Keratinocyte (primary cell): ENCODE measurements at regions not wholly inside any gene's neighbourhood (a gene's known extent, or its start where the extent isn't known, plus 50 kb on each side); places are given as distances from the start of the nearest gene placed in this dataset.

Experiments used
- DNase-seq: peaks from one replicate; pipeline ENCODE4 v3.0.0-alpha.2; 2011; ENCODE audit warnings: low read depth, missing footprints, low spot score
- FAIRE-seq: peaks from 2 replicates; lab custom pipeline; 2011; peaks lifted over from hg19 to GRCh38; lab: Jason Lieb, UNC
- H2AFZ ChIP-seq: 2 replicates; pipeline ENCODE4 v1.6.0; 2012; ENCODE audit warnings: low read length, control low read depth, inconsistent platforms; ENCODE audit not compliant: control insufficient read depth
- H3K27ac ChIP-seq: 2 replicates; pipeline ENCODE4 v1.5.1; 2011; ENCODE audit warnings: low read length; ENCODE audit not compliant: control insufficient read depth, insufficient read depth
- H3K27me3 ChIP-seq: 3 replicates; pipeline ENCODE4 v1.6.0; 2011; ENCODE audit warnings: low read length; ENCODE audit not compliant: control insufficient read depth, insufficient read depth; ENCODE audit errors: extremely low read depth
- H3K36me3 ChIP-seq, 2 experiments: 2 replicates in 1 of 2; 3 replicates in 1 of 2; pipeline ENCODE4 v1.5.1; 2011; ENCODE audit warnings: low read length in 2 of 2, mild to moderate bottlenecking in 1 of 2; ENCODE audit not compliant: control insufficient read depth in 2 of 2, insufficient read depth in 2 of 2; ENCODE audit errors: extremely low read depth in 1 of 2
- H3K4me1 ChIP-seq: 3 replicates; pipeline ENCODE4 v1.5.1; 2011; ENCODE audit warnings: low read length; ENCODE audit not compliant: control insufficient read depth, insufficient read depth; ENCODE audit errors: extremely low read depth
- H3K4me2 ChIP-seq: 3 replicates; pipeline ENCODE4 v1.6.0; 2011; ENCODE audit warnings: low read depth, low read length; ENCODE audit not compliant: control insufficient read depth, insufficient read depth; ENCODE audit errors: extremely low read depth
- H3K4me3 ChIP-seq, 3 experiments: fragments of 200-600 bp in 1 of 3; sonication (generic) in 1 of 3; 2 replicates in 2 of 3; 3 replicates in 1 of 3; pipeline ENCODE4 v1.5.1; 2011 to 2016; ENCODE audit warnings: low read length in 3 of 3, mild to moderate bottlenecking in 3 of 3, control low read depth in 2 of 3, inconsistent platforms in 1 of 3, low read depth in 1 of 3, mixed read lengths in 1 of 3, mixed run types in 1 of 3, moderate library complexity in 1 of 3; ENCODE audit not compliant: control insufficient read depth in 2 of 3, insufficient read depth in 2 of 3; ENCODE audit errors: extremely low read depth in 1 of 3
- H3K79me2 ChIP-seq: 2 replicates; pipeline ENCODE4 v1.6.0; 2012; ENCODE audit warnings: low read length; ENCODE audit not compliant: control insufficient read depth, insufficient read depth
- H3K9ac ChIP-seq: 3 replicates; pipeline ENCODE4 v1.6.0; 2011; ENCODE audit warnings: low read length; ENCODE audit not compliant: control insufficient read depth, insufficient read depth; ENCODE audit errors: extremely low read depth
- H3K9me1 ChIP-seq: 3 replicates; pipeline ENCODE4 v1.6.0; 2011; ENCODE audit warnings: low read length; ENCODE audit not compliant: control insufficient read depth, insufficient read depth; ENCODE audit errors: extremely low read depth
- H3K9me3 ChIP-seq: 2 replicates; pipeline ENCODE4 v1.5.1; 2012; ENCODE audit warnings: low read depth, low read length; ENCODE audit not compliant: control insufficient read depth
- H4K20me1 ChIP-seq: 3 replicates; pipeline ENCODE4 v1.6.0; 2011; ENCODE audit warnings: low read length; ENCODE audit not compliant: control insufficient read depth, insufficient read depth; ENCODE audit errors: extremely low read depth
- EZH2 ChIP-seq: IDR thresholded peaks from one replicate; pipeline ENCODE4 v1.6.1; 2012; ENCODE audit warnings: inconsistent platforms, mild to moderate bottlenecking, low read length, moderate library complexity
- dilution Hi-C: fragments of 300-500 bp; cut with MboI; formaldehyde crosslinking; loops from one replicate; pipeline ENCODE4 v1.7.0; 2020; ENCODE audit warnings: low sequenced_read_pairs; ENCODE audit not compliant: extremely low pct_ligation_motif_present
- TF ChIP-seq, protein P1 (sequence below), 3 experiments: IDR thresholded peaks in 1 of 3; conservative IDR thresholded peaks in 1 of 3; optimal IDR thresholded peaks in 1 of 3; 2 replicates in 2 of 3; 3 replicates in 1 of 3; pipeline versions ENCODE3 to v1.5.1; 2011; ENCODE audit warnings: low read length in 3 of 3, mild to moderate bottlenecking in 3 of 3, moderate library complexity in 2 of 3, control low read depth in 1 of 3, inconsistent platforms in 1 of 3; ENCODE audit not compliant: insufficient read depth in 2 of 3; ENCODE audit errors: extremely low read depth in 1 of 3

- Histone ChIP-seq H2AFZ (no peak overlapping the region), H4K20me1 (no peaks in the 10 kb centered on the region), H3K9me3 (no peaks in the 10 kb centered on the region), H3K36me3 (no peaks in the 10 kb centered on the region), H3K4me3 (no peak overlapping the region), H3K4me2 (no peak overlapping the region), H3K27ac (no peak overlapping the region), H3K9ac (no peak overlapping the region), H3K79me2 (no peaks in the 10 kb centered on the region), H3K27me3 (no peaks in the 10 kb centered on the region), H3K4me1 (no peaks in the 10 kb centered on the region), H3K9me1 (no peaks in the 10 kb centered on the region)
- TF ChIP-seq, protein P1, sequence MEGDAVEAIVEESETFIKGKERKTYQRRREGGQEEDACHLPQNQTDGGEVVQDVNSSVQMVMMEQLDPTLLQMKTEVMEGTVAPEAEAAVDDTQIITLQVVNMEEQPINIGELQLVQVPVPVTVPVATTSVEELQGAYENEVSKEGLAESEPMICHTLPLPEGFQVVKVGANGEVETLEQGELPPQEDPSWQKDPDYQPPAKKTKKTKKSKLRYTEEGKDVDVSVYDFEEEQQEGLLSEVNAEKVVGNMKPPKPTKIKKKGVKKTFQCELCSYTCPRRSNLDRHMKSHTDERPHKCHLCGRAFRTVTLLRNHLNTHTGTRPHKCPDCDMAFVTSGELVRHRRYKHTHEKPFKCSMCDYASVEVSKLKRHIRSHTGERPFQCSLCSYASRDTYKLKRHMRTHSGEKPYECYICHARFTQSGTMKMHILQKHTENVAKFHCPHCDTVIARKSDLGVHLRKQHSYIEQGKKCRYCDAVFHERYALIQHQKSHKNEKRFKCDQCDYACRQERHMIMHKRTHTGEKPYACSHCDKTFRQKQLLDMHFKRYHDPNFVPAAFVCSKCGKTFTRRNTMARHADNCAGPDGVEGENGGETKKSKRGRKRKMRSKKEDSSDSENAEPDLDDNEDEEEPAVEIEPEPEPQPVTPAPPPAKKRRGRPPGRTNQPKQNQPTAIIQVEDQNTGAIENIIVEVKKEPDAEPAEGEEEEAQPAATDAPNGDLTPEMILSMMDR (optimal IDR thresholded peaks at IDR 0.05 in 1 of 3, IDR thresholded peaks at IDR 0.05 in 1 of 3, conservative IDR thresholded peaks at IDR 0.05 in 1 of 3; ENCODE audit: extremely low read depth in 1 of 3, insufficient read depth in 2 of 3, low read length in 3 of 3) = no peak
- TF ChIP-seq EZH2 = no peak
- FAIRE-seq (no peak), DNase-seq (no peak)
- dilution Hi-C loops = no loop called here
Observed at GRCh38 chr11:91768783-91769182, 455.8 kb upstream of the FAT3 start.

DNA sequence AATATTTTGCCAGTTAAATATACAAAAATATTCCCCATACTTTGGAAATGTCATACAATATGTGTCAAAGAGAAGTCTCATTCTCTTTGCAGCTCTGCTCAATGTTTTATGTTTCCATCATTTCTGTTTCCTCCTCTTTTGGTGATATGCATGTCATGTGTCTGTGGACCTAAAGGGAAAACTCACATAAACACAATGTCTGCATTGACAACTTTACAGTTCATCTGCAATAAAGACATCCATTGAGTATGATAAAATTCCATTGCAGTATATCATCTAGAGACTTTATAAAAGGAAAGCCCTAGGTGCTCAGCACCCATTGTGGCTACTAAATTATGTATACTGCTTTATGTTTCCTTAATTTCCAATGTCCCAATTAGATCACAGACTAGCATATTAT is 461.3 kb upstream of the FAT3 start:
- Histone ChIP-seq H3K4me2 (no peak overlapping the region), H3K9me1 (no peaks in the 10 kb centered on the region), H3K79me2 (no peaks in the 10 kb centered on the region), H3K27me3 (no peaks in the 10 kb centered on the region), H4K20me1 (no peaks in the 10 kb centered on the region), H3K4me1 (no peaks in the 10 kb centered on the region), H3K36me3 (no peaks in the 10 kb centered on the region), H3K4me3 (no peak overlapping the region), H3K9ac (no peak overlapping the region), H3K27ac (no peak overlapping the region), H3K9me3 (no peaks in the 10 kb centered on the region), H2AFZ (no peak overlapping the region)
- DNase-seq (no peak), FAIRE-seq (no peak)
- TF ChIP-seq, protein P1 (optimal IDR thresholded peaks at IDR 0.05 in 1 of 3, IDR thresholded peaks at IDR 0.05 in 1 of 3, conservative IDR thresholded peaks at IDR 0.05 in 1 of 3; ENCODE audit: extremely low read depth in 1 of 3, insufficient read depth in 2 of 3, low read length in 3 of 3) = no peak
- TF ChIP-seq EZH2 = no peak
- dilution Hi-C loops = no loop called here
